ENCODE measurements at regions not wholly inside any gene's neighbourhood (a gene's known extent, or its start where the extent isn't known, plus 50 kb on each side); places are given as distances from the start of the nearest gene placed in this dataset.

DNA sequence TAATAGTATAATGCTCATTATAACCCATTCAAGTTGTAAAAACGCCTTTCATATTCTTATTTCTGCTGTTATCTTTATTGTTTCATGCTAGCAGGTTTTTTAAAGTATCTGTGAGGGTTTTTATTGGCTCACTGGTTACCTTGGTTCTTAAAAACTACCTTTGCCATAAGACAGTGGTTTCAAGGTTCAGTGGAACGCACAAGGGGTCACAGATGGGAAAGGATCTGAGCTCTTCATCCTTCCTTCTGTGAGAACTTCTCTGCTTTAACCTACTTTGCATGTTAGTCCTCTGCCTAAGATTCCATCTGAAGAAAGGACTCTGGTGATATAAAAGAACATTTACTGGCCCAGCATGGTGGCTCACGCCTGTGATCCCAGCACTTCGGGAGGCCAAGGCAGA lies 492.6 kb downstream of the CD83 start:
- TF ChIP-seq NR1H2 (CRISPR knock-in tag; IDR thresholded peaks at IDR 0.05): no peak
- TF ChIP-seq, protein P1, sequence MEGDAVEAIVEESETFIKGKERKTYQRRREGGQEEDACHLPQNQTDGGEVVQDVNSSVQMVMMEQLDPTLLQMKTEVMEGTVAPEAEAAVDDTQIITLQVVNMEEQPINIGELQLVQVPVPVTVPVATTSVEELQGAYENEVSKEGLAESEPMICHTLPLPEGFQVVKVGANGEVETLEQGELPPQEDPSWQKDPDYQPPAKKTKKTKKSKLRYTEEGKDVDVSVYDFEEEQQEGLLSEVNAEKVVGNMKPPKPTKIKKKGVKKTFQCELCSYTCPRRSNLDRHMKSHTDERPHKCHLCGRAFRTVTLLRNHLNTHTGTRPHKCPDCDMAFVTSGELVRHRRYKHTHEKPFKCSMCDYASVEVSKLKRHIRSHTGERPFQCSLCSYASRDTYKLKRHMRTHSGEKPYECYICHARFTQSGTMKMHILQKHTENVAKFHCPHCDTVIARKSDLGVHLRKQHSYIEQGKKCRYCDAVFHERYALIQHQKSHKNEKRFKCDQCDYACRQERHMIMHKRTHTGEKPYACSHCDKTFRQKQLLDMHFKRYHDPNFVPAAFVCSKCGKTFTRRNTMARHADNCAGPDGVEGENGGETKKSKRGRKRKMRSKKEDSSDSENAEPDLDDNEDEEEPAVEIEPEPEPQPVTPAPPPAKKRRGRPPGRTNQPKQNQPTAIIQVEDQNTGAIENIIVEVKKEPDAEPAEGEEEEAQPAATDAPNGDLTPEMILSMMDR (IDR thresholded peaks at IDR 0.05): no peak
